ENCODE measurements at regions not wholly inside any gene's neighbourhood (a gene's known extent, or its start where the extent isn't known, plus 50 kb on each side); places are given as distances from the start of the nearest gene placed in this dataset.

DNA sequence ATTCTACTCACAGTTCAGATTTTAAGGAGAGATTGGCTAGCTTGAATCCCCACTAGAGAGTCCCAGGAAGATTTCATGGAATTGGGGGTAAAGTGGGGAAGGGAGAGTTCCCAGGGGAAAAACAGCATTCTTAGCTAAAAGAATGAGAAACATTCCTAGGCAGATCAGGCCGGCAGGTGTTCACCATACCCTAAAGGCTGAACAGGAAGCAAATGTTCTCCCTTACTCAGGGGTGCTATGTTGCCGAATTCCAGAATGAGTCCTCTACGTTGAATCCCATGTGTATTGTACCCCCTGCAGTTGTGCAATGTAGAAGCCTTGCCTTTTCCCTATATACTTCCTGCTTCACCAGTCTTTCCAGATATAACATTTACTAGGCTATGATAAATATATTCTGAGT lies 135.2 kb upstream of the NCAM1 start:
- TF ChIP-seq, protein P1, sequence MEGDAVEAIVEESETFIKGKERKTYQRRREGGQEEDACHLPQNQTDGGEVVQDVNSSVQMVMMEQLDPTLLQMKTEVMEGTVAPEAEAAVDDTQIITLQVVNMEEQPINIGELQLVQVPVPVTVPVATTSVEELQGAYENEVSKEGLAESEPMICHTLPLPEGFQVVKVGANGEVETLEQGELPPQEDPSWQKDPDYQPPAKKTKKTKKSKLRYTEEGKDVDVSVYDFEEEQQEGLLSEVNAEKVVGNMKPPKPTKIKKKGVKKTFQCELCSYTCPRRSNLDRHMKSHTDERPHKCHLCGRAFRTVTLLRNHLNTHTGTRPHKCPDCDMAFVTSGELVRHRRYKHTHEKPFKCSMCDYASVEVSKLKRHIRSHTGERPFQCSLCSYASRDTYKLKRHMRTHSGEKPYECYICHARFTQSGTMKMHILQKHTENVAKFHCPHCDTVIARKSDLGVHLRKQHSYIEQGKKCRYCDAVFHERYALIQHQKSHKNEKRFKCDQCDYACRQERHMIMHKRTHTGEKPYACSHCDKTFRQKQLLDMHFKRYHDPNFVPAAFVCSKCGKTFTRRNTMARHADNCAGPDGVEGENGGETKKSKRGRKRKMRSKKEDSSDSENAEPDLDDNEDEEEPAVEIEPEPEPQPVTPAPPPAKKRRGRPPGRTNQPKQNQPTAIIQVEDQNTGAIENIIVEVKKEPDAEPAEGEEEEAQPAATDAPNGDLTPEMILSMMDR (IDR thresholded peaks at IDR 0.05; ENCODE audit: extremely low read depth, low read depth, low read length): no peak
- Histone ChIP-seq H2AFZ (ENCODE audit: low read length) (no peak overlapping the region), H3K79me2 (ENCODE audit: insufficient read depth, low read length) (no peaks in the 10 kb centered on the region), H3K9me3 (ENCODE audit: low read depth, low read length) (no peaks in the 10 kb centered on the region), H3K27me3 (ENCODE audit: insufficient read depth, low read length) (no peaks in the 10 kb centered on the region), H3K4me1 (ENCODE audit: insufficient read depth, low read length) (no peaks in the 10 kb centered on the region), H3K36me3 (ENCODE audit: insufficient read depth, low read length) (no peaks in the 10 kb centered on the region), H3K4me2 (ENCODE audit: insufficient read depth, low read length) (no peak overlapping the region), H3K27ac (ENCODE audit: low read depth, low read length) (no peak overlapping the region), H3K4me3 (ENCODE audit: insufficient read depth, low read length) (no peak overlapping the region), H4K20me1 (ENCODE audit: insufficient read depth, low read length) (no peaks in the 10 kb centered on the region)
- no peak for DNase-seq (ENCODE audit: insufficient read length, low spot score, missing footprints)

DNA sequence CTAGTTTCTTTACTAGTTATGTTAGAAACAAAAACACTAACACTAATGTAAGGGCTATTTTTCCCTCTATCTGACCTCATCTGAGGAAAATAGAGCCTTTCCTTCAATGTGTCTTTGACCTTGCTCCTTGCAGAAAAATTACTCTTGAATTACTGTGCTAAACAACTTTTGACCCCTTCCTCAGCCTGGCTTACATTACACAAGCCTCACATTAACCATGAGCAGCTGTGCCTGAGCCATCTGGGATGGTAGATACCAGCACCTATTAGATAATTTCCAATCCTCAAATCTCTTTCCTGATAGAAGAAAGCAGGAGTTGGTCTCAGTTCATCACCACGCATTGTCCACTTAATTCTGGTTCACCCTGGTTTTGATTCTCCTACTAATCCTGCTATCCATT lies 134.4 kb upstream of the NCAM1 start:
- Histone ChIP-seq H3K27me3 (ENCODE audit: insufficient read depth, low read length) (no peaks in the 10 kb centered on the region), H3K27ac (ENCODE audit: low read depth, low read length) (no peak overlapping the region), H4K20me1 (ENCODE audit: insufficient read depth, low read length) (no peaks in the 10 kb centered on the region), H3K79me2 (ENCODE audit: insufficient read depth, low read length) (no peaks in the 10 kb centered on the region), H3K4me2 (ENCODE audit: insufficient read depth, low read length) (no peak overlapping the region), H3K4me1 (ENCODE audit: insufficient read depth, low read length) (no peaks in the 10 kb centered on the region), H2AFZ (ENCODE audit: low read length) (no peak overlapping the region), H3K36me3 (ENCODE audit: insufficient read depth, low read length) (no peaks in the 10 kb centered on the region), H3K9me3 (ENCODE audit: low read depth, low read length) (no peaks in the 10 kb centered on the region), H3K4me3 (ENCODE audit: insufficient read depth, low read length) (no peak overlapping the region)
- DNase-seq (ENCODE audit: insufficient read length, low spot score, missing footprints): no peak
- TF ChIP-seq, protein P1 (IDR thresholded peaks at IDR 0.05; ENCODE audit: extremely low read depth, low read depth, low read length): no peak

DNA sequence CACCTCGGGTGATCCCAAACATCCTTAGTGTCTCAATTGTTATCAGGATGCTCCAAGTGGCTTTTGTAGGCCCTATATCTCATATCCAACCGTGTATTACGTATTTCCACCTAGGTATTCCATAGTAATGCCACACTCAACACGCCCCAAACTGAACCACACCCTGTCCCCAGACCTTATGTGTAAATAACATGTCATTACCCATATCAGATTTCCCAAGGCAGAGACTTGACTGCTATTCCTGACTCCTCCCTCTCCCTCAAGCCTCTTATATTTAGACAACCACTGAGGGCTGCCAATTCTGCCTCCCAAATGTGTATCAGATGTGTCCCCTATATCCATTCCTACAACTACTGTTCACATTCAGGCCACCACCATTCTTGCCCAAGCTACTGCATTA lies 132.8 kb upstream of the NCAM1 start:
- TF ChIP-seq, protein P1 (IDR thresholded peaks at IDR 0.05; ENCODE audit: extremely low read depth, low read depth, low read length): no peak
- Histone ChIP-seq H3K27me3 (ENCODE audit: insufficient read depth, low read length) (no peaks in the 10 kb centered on the region), H3K79me2 (ENCODE audit: insufficient read depth, low read length) (no peaks in the 10 kb centered on the region), H3K27ac (ENCODE audit: low read depth, low read length) (no peak overlapping the region), H2AFZ (ENCODE audit: low read length) (no peak overlapping the region), H4K20me1 (ENCODE audit: insufficient read depth, low read length) (no peaks in the 10 kb centered on the region), H3K4me1 (ENCODE audit: insufficient read depth, low read length) (no peaks in the 10 kb centered on the region), H3K9me3 (ENCODE audit: low read depth, low read length) (no peaks in the 10 kb centered on the region), H3K36me3 (ENCODE audit: insufficient read depth, low read length) (no peaks in the 10 kb centered on the region), H3K4me2 (ENCODE audit: insufficient read depth, low read length) (no peak overlapping the region), H3K4me3 (ENCODE audit: insufficient read depth, low read length) (no peak overlapping the region)
- no peak for DNase-seq (ENCODE audit: insufficient read length, low spot score, missing footprints)

DNA sequence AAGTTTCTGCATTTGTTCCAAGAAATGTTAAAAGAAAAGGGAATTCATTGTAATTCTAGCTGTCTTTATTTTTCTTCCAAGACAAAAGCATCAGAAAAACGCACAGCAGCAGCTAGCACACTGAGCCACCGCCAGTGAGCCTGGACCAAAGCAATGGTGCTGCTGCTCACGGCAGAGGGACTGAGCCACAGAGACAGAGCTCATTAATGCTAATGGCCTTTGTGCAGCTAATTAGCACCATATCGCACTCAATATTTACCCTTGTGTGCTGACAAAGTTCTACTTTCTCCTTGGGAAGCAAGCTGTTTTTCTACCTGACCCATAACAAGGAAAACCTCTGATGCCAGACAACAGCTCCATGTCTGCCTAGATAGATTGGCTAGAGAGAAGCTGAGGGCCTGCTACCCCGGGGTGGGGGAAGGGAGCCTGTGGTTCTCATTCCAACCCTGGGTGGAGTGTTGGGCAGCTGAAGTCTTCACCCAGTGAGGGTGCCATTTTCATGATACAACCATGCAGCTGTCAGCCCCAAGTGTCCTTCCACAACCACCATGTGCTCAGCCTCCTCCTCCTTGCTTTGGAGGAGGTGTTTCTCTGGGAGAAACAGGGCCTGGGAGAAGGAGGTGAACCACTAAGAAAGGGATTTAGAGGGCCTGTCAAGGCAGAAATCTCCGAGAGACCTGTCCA lies 131.1 kb upstream of the NCAM1 start:
- Histone ChIP-seq H3K4me1 (ENCODE audit: insufficient read depth, low read length) (no peaks in the 10 kb centered on the region), H3K4me2 (ENCODE audit: insufficient read depth, low read length) (no peak overlapping the region), H2AFZ (ENCODE audit: low read length) (no peak overlapping the region)

More for the DNA sequence above, 131.1 kb upstream of the NCAM1 start:
- H4K20me1 ChIP-seq (ENCODE audit: insufficient read depth, low read length): no peaks in the 10 kb centered on the region
- no peaks in the 10 kb centered on the region for H3K9me3 ChIP-seq (ENCODE audit: low read depth, low read length)
- H3K27me3 ChIP-seq (ENCODE audit: insufficient read depth, low read length): no peaks in the 10 kb centered on the region
- no peaks in the 10 kb centered on the region for H3K36me3 ChIP-seq (ENCODE audit: insufficient read depth, low read length)
- H3K4me3 ChIP-seq (ENCODE audit: insufficient read depth, low read length): no peak overlapping the region
- no peaks in the 10 kb centered on the region for H3K79me2 ChIP-seq (ENCODE audit: insufficient read depth, low read length)
- no peak overlapping the region for H3K27ac ChIP-seq (ENCODE audit: low read depth, low read length)
- TF ChIP-seq, protein P1 (IDR thresholded peaks at IDR 0.05; ENCODE audit: extremely low read depth, low read depth, low read length): no peak
- no peak for DNase-seq (ENCODE audit: insufficient read length, low spot score, missing footprints)

Measured in osteoblast (primary cell).